ENCODE measurements at regions not wholly inside any gene's neighbourhood (a gene's known extent, or its start where the extent isn't known, plus 50 kb on each side); places are given as distances from the start of the nearest gene placed in this dataset.

DNA sequence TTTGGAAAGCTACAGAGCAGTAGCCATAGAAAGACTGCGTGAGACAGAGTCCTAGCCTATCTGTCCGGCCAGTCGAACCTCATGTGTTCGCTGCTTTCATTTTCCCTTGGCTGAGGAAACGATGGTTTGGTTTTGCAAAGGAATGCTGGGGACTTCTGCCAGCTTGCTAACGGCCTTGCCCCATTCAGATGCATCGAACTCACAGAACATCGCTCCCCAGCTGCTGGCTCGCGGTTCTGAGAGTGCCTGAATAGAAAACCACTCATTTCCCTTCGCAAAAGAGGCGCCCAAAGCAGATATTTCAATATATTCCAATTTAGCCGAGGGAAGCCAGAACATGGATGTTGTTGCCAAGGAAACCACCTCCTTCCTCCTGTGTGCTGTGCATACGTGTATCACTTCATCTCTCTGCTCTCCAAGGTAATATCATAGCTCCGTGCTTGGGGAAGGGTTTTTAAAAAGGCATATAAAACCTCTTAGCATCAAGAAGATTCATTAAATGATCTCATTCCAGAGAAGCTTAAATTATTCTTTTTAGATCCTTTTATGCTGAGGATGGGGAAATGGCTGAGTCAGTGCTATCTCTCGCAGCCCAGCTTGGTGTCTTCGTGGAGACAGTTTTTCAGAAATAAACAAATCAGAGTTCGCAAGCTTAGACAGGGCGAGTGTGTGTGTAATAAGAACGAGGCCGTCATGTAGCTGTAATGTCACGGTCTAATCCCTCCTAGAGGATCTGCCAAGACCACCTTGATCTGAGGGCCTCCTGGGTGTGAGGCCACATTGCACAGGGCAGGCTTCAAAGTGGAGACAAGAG is 215.2 kb downstream of the RPS24 start:
- no peak for DNase-seq (ENCODE audit: low read depth in 2 of 2)

DNA sequence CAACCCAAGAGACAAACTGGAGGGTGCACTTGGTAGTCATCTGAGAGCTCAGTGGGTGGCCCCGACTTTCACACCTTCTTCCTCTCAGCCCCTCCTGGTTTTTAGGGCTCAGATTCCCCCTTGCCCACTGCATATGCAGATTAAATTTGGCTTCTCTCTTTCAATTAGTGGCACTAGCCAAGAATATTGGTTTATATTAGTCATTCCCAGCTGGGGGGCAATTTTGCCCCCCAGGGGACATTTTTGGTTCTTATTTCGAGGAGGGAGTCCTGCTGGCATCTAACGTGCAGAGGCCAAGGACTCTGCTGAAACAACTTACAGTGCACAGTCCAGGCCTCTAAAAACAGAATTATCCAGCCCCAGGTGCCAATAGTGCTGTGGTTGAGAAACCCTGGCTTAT is 216.0 kb downstream of the RPS24 start:
- no peak for DNase-seq (ENCODE audit: low read depth in 2 of 2)

DNA sequence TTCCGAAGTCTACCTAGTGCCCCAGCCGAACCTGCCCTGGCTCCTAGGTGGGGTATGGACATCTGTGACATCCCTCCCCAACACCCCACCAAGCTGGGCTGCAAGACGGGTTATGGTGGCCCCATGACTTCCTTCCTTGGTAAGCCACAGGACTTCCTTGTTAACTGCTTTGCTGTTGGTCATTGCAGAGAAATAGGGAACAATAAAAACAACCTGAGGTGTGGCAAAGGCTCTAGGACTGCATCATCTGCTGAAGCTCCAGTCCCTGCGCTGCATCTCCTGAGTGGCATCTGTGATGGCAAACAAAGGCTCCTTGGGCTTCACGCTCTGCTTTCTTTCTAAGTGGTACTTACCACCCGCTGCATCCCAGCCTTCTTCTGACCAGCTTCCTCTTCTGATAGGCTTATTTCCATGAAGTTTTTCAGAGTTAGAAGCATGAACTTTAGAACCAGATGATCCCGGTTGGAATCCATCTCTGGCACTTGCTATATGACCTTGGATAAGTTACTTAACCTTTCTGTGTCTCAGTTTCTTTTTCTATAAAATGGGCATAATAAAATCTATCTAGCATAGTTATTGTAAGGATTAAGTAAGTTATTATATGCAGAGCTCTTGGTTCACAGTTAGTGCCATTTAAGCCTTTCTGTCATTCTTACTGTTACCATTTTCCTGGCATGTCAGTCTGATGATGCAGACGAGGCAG is 216.8 kb downstream of the RPS24 start:
- DNase-seq (ENCODE audit: low read depth in 2 of 2): no peak

DNA sequence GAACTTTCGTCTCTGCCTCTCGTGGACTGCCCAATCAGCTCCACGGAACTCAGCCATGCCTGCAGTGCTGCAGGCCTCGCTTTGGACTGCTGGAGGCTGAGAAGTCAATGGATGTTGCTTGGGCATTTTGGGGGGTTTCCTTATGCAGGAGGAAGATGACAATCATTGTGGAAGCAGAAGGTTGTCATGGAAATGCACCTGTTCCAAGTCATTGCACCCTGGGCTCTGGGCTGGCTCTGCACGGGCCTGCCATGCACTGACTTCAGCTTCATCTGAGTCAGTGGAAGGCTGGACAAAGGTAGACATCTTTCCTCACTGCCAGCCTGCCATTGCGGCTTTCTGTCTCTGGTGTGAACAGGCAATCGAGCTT is 217.3 kb downstream of the RPS24 start:
- no peak for DNase-seq (ENCODE audit: low read depth in 2 of 2)

DNA sequence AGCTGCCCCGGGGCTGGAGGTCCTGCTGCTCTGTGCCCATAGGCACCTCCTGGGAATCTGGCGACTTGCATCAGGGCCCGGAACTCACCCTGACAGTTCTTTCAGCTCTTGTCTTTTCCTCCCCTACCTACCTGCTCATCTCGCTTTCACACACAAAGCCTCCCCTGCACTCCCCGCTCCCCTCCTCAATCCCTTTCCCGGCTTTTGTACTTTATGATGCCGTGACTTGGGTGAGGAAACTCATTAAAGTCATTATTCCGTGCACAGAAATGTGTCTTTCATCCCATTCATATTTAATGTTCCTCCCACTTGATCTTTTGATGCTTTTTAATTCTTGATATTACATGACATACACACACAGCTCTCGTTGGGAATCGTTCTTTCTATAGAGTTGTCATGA is 218.6 kb downstream of the RPS24 start:
- no peak for DNase-seq (ENCODE audit: low read depth in 2 of 2)

DNA sequence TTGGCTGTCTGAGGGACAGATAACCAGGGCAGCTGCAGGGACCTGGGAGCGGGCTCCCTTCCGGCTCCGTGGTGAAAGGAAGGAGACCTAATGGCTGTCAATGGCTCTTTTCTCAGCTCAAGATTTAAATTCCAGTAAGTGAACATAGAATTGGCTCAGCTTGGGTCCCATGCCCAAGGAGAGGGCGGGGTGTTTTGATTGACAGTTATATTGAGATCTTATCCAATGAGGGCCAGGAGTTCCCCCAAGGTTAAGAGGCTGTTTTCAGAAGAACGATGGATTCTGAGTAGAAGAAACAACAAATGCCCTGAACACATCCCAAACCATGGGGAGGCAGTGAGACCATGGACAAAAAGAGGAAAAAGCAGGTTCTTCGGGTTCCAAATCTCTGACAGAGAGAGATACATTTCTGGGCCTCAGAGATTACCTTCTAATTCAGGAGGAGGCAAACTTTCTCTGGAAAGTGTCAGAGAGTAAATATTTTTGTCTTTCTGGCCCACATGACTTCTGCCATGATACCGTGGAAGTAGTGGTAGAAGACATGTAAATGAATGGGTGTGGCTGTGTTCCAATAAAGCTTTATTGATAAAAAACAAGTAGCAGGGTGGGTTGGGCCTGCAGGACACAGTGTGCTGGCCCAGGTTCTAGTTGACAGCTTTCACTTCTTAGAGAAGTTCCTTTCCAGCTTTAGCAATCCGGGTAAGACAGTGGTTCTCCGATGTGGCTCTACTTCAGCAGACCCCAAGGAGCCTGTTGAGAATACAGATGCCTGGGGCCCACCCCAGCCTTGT is 219.6 kb downstream of the RPS24 start:
- DNase-seq (ENCODE audit: low read depth in 2 of 2): no peak

DNA sequence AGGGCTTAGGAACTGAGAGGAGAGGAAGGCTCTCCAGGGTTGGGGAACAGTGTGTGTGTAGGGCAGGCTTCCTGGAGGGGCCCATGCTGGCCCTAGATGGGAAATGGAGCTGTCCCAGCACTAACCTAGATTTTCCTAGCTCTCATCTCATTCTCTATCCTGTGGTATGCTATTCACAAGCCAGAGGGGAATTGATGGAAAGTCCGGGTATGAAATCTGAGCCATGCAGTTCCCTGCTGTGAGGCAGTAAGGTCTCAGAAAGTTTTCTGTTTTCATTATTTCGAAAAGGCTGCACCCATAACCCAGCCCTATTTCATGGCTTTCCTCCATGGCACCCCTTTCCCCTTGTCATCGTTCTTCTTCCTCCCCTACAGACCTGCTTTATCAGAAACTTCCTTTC is 220.3 kb downstream of the RPS24 start:
- DNase-seq (ENCODE audit: low read depth in 2 of 2): no peak

DNA sequence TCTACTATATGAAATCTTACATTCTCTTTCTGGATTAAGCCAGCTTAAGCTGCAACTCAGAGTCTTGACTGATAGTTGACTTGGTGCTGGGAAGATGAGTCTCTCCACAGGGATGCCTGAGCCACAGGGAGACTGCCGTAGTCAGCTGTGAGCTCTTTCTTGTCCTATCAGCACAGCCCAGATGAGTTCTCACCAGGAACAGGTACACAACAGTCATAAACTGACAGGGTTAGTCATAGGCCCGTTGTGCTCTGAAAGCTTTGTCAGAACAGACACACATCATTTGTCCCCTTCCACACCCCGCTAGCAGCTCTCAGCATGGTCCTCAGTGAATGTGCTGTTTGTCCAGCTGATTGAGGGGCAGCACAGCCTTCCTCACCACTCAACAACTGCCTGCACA is 221.6 kb downstream of the RPS24 start:
- no peak for DNase-seq (ENCODE audit: low read depth in 2 of 2)

DNA sequence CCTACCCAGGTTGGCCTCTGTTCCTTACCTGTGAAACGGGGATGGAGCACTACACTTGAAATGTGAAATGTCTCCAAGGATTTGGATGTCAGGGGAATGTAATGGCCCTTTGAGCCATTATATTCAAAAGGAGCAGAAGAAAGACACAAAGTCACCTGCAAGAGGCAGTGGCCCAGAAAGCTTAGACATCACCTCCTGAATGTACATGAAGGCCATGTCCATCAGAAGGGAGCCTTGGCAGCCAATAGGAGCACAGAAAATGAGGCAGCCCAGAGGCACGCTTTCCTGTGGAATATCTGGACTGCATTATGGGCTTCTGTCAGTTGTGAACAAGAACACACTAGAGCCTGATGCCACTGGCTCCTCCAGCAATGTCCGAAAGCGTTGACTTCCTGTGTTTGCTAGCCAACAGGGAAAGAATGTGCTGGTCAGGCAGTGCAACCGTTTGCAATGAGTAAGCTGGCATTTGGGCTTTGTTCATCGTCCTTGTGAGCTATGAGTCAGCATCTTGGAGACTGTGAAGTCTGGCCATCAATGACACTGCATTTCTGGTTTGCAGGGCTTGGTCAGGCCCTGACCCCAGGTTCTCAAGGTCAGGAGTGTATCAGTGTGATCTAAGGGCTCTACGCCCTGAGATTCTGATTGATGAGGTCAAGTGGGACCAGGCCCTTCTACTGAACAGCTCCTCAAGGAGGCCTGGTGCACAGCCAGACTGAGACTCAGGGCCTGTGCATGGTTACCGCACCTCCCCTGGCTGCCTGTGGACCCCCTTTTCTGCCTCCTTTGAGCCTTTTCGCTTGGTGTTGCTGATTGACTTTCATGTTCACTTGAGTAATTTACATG is 222.4 kb downstream of the RPS24 start:
- DNase-seq (ENCODE audit: low read depth in 2 of 2): no peak

DNA sequence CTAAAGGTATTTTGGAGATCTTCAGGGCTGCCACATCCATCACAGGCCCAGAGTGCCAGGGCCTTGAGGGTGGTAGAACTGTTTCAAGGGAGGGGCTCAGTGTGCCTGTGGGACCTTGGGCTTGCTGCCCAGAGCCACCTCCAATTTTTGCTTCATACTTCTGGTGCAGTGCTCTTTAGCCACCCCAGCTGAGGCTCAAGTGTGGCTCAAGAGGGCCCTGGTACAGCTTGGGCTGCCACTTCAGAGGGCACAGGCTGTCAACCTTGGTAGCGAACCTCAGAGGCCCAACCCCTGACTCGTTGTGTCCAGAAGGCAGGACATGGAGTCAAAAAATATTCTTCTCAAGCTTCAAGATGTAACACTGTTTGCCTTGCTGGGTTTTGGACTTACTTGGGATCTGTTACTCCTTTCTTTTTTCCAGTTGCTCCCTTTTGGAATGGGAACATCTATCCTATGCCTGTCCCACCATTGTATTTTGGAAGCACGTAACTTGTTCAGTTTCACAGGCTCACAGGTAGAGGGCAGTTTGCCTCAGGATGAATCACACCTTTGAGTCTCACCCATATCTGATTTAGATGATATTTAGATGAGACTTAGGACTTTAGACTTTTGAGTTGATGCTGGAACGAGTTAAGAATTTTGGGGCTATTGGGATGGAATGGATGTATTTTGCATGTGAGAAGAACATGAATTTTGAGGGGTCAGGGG is 224.8 kb downstream of the RPS24 start:
- DNase-seq (ENCODE audit: low read depth in 2 of 2): no peak

DNA sequence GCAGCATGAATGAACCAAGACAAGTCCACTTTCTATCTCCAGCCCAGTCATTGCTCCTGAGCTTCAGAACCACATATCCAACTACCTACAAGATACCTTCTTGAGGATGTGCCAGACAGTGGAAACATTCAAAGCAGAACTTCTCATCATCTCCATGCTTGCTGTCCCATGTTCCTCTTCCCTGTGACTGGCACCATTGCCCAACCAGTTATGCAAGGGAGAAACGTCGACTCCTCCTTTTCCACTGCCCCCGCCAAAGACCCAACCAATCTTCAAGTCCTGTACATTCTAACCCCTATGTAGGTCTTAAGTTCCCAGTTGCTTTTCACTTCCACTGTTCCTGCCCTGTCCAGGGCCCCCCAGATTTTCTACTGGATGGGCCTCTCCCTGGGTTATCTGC is 225.7 kb downstream of the RPS24 start:
- no peak for DNase-seq (ENCODE audit: low read depth in 2 of 2)

DNA sequence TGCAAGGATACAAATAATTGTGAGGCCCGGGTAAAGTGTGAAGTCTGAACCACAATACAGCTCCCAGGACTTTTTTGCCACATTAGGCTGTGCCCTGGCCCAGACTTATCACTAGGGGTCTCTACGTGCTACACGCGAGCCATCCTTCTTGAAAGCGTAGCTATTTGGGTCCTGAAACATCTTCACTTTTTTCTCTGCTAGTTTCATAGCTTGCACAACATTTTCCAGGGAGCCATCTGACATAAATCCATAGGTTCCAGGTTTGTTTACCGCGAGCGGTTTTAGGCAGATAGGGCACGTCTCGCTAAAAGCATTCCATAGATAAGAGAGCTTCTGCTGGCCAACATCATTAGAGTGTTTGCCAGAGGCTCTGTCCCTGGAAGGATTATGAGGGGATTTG is 226.5 kb downstream of the RPS24 start:
- no peak for DNase-seq (ENCODE audit: low read depth in 2 of 2)

DNA sequence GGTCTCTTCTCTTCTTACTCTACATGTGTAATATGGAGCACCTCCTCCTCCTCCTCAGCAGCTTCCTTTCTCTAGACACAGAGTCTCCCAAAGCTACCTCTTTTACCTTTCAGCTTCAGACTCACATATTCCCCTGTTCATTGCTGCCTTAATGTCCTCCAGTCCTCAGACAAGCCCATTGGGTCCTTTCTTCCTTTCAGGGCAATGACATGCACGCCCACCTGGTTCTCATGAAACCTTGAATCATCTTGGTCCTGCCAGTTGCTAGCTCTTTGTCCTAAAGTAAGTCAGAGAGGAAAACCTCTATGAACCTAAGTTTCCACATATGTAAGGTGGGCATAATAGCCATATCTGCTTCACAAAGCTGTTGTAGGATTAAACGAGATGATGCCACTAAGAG is 227.0 kb downstream of the RPS24 start:
- DNase-seq (ENCODE audit: low read depth in 2 of 2): no peak

DNA sequence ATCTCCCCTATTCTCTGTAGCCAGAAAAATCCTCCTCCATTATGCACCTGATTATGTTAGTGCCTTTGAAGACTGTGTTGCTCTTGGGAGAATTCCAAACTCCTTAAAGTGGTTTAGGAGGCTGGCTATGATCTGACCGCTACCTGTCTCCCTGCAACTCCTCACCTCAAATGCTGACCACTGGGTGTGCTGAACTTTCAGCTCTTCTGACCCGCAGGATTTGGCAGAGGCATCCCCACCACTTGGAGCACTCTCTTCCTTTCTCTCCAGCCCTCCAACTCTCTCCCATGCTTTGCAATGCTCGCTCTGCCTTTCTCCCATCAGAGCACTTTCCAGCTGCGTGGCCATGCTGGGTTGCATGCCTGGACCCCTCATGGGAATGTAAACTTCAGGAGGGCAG is 227.6 kb downstream of the RPS24 start:
- no peak for DNase-seq (ENCODE audit: low read depth in 2 of 2)

DNA sequence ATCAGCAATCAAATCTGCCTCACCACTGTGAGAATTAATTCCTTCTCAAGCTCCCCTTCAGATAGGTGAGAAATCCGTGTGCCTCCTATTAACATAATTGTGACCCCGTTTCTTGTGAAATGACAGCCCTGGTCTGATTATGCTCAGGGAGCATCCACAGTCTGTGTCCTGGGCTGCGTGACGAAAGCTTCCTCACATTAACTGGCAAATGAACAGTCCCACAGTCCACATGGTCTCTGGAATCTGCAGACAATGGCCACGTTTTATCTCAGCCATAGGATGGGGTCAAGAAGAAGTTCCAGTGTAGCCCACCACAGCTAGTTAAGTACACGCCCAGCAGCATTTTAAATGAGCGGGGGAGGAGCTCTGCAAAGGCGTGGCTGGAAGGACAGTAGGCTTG is 229.2 kb downstream of the RPS24 start:
- no peak for DNase-seq (ENCODE audit: low read depth in 2 of 2)

DNA sequence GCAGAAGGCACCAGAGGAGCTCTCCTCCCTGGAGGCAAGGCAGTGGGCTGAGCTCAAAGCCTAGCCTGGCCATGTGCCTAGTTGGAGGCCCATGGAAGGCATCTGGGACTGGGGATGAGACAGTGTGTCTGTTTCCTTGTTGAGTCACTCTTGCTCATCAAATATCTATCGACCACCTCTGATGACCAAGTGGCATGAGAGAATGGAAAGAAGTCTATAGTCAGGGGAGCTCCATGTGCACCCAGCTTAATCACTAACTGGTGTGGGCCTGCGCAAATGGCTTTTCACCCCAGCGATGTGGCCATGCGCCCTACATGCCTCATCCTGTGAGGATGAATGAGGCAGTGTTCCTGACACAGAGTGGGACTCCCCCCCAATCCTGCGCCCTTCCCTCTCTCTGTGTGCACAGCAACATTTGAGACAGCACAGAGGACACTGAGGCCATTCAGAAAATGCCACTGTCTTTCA is 229.9 kb downstream of the RPS24 start:
- DNase-seq (ENCODE audit: low read depth in 2 of 2): no peak

DNA sequence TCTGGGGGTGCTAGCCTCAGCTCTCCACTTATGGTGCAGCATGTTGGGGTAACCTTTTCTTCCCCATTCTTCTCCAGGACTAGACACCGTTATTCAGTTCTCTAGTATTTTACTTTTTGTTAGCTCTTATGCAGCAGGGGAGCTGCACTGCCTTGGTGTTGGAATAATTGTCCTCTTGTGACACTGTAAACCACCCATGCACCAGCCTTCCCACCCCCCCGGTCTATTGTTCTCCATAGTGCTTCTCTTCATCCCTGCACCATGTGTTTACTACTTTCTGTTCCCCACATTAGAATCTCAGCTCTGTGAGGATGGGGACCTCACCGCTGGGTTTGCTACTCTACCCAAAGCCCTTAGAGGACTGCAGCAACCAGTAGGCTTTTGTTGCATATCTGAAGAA is 230.7 kb downstream of the RPS24 start:
- no peak for DNase-seq (ENCODE audit: low read depth in 2 of 2)

DNA sequence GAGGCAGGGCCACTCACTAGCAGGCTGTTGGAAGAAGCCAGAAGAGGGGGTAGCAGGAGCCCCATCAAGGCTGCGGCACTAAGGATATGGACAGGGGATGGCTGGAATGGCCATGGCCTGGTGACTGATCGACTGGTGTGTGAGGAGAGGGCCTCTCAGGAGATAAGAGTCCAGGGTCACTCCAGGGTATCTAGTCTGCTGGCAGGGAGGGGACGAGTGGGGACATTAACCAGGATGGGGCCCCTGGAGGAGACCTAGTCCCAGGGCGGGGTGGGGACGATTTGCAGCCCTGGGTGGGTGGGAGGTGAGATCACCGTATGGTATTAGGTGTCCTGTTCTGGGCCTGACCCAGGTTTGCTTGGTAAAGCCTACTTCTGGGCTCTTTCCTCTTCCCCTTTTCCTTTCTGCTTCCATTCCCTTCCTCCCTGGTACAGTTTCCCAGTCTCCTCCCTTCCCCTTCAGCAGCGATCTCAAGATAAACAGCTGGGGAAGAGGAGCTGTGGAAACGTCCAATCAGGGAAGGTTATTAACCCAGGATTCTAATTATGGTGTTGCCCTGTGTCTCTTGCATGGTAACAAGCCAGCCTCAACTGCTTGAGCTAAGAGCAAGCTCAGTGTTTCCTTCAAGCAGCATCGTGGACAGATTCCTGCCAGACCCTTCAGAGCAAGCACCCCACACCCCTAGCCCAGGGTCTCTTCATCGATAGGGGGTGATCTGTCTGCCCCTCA is 233.2 kb downstream of the RPS24 start:
- no peak for DNase-seq (ENCODE audit: low read depth in 2 of 2)

DNA sequence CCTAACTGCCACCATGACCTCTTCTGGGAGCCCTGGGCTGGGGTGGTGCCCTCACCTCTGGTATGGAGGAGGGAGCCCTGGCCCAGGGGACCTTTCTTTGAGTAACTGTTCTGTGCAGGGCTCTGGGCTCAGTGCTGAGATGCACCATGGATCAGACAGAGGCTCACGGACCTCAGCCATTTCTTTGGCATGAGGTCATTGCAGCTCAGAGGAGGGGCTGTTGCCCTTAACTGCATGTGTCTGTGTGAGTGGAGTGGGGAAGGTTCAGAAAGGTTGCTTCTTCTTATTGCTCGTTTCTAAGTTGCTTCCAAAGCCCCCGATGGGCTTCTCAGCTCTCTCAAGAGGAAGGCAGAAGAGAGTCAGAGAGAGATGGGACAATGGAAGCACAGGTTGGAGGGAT is 233.9 kb downstream of the RPS24 start:
- DNase-seq (ENCODE audit: low read depth in 2 of 2): no peak

DNA sequence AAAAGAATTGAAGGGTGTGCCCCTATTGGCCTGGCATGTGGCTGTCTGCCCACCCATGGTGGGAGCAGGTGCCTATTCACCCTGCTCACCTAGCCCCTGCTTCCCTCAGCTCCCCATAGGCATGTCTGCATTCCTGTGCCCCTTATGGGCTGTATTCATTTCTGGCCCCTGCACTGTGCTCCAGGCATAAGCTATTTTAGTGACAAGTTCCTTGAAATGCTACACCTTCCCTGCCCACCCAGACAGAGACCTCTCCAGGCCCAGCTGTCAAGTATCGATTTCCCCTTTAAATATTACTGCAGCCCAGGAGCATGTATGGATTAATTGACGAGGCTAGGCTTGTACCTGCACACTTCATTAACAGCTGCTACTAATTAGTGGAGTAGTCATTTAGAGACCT is 235.4 kb downstream of the RPS24 start:
- DNase-seq (ENCODE audit: low read depth in 2 of 2): no peak

Measured in stimulated activated CD8-positive, alpha-beta memory T cell treated with anti-CD3 and anti-CD28 coated beads, Interleukin-2, amount 100 ng/mL, for 1 hour (primary cell).